ENCODE measurements at regions not wholly inside any gene's neighbourhood (a gene's known extent, or its start where the extent isn't known, plus 50 kb on each side); places are given as distances from the start of the nearest gene placed in this dataset. TPM values are rescaled to one million over a fixed set of nuclear protein-coding genes. Genes with fewer than 3 reads are reported as not detected.

Small RNAs in the stretch of these regions (microRNA-seq; reads per million reads assigned to microRNA genes)
- gene MIR297, result not detected
